GM12892 (cell line): ENCODE measurements at regions not wholly inside any gene's neighbourhood (a gene's known extent, or its start where the extent isn't known, plus 50 kb on each side); places are given as distances from the start of the nearest gene placed in this dataset.

Source experiments
- POLR2A ChIP-seq: IDR thresholded peaks from 2 replicates; pipeline ENCODE4 v1.6.1; 2011; ENCODE audit warnings: low read depth, low read length, control low read depth
- POLR2AphosphoS5 ChIP-seq: IDR thresholded peaks from 2 replicates; pipeline ENCODE4 v1.6.1; 2011; ENCODE audit warnings: low read depth, low read length, control low read depth
- TAF1 ChIP-seq: IDR thresholded peaks from 2 replicates; pipeline ENCODE4 v1.6.1; 2011; ENCODE audit warnings: low read depth, mild to moderate bottlenecking, control low read depth, low read length, borderline replicate concordance

DNA sequence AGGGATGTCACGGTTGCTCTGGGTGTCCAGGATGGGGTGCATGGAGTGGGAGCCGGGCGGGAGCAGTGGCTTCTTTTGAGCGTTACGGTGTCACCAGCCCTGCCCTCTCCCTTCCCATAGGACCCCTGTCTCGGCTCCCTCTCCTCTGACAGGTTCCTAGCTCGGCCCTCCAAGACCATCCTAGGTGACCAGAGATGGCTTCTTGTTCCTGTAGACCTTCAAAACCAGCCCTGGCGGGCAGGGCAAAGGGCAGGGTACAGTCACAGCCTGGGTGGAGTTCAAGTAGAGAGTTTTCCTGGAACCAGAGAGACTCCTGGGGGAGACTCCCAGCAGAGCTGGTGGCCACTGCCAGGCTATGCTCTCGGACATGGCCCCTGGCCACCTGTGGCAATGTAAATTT lies 345.6 kb upstream of the AJAP1 start:
- TF ChIP-seq TAF1 = no peak
- no peak for TF ChIP-seq POLR2AphosphoS5
- TF ChIP-seq POLR2A = no peak
